LoVo (cell line): ENCODE measurements at regions not wholly inside any gene's neighbourhood (a gene's known extent, or its start where the extent isn't known, plus 50 kb on each side); places are given as distances from the start of the nearest gene placed in this dataset.

ENCODE experiments used
- DNase-seq: peaks from one replicate; pipeline ENCODE4 v3.0.0-alpha.2; 2016; ENCODE audit warnings: low spot score

DNA sequence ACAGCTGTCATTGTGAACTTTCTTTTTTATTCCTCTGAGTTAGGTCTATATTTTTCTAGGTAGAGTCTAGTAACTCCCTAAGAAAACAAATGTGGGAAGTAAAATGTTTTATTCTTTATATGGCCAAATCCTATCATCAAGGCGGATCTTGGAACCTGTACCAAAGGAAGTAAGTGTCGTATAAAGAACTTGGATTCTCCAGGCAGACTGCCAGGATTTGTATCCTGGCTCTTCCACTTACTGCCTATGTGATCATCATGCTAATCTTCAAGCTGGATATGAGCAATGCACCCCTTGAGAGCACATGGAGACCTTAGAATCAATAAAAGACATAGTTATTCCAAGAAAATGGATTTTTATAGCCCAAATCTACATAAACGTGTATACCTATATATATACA lies 286.5 kb downstream of the PCDH17 start:
- no peak for DNase-seq

GRCh38 chr13:57918913-57919312 lies 287.4 kb downstream of the PCDH17 start:
- DNase-seq, result no peak

- DNase-seq, result no peak
Measured at GRCh38 chr13:57925250-57925649, 293.7 kb downstream of the PCDH17 start.

DNA sequence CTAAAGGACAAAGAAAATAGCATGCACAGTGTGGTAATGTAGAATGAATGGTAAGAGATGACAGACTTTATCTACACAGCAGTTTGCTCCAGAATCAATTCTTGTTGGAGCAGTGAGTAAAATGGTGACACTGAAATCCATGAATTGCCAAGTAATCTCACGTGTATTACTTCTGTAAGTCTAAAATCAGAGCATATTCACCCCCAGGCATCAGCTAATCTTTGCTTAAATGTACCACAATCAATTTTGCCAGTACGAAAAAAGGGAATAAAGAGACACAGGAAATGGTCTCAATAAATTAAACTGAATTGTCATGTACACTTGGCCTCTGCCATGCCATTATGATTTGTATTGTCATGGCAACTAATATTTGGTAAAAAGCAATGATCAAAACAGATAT lies 294.2 kb downstream of the PCDH17 start:
- DNase-seq, result no peak

DNA sequence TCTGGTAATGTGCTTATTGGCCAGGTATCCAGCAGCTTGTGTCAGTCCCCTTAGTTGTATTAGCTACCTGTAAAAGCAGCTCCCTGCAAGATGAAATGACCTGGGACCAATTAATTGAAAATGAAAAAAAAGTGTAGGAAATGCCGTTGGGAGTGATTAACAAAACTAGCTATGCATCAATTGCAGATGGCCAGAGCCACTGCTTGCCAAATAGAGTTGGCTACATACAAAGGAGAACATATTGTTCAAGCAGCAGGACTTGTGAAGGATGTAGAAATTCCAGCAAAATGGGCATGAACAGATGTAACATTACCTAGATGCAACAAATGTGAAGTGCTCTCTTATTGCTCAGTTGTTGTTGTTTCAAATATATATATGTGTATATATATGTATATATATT lies 300.5 kb downstream of the PCDH17 start:
- no peak for DNase-seq

GRCh38 chr13:57933606-57934005 lies 302.1 kb downstream of the PCDH17 start:
- no peak for DNase-seq

DNA sequence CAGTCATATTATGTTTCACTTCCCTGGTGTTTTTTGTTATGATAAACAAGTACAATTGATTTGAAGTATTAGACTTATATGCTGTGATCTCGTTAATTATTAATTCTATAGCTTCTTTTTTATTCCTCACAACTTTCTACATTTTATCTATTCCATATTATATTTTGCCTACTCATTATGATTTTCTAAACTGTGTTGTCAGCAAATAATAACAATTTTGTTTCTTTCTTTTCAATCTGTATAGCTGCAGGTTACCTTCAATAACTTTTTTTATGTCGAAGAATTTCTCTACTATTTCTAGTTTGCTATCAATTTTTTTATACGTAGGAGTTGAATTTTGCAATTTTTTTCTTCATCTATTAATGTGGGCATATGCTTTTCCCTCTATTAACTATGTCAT lies 304.4 kb downstream of the PCDH17 start:
- DNase-seq, result no peak

DNA sequence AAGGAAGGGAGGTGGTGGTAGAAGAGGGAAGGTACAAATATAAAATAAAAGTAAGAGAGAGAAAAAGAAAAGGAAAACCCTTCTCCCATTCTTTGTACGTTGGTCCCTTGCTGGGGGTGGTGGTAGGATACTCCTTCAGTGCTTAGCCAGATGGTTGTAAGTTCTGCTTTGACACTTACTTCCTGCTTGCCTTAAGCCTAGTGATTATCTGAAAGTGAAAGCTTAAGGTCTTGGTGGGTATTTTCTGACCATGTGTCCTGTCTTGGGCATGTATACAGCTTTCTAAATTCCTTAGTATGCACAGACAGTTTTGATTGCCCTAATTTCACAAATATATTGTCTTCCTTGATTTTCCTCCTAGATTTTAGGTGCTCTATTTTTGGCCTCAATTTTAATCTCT lies 314.8 kb downstream of the PCDH17 start:
- no peak for DNase-seq

- no peak for DNase-seq
Measured at GRCh38 chr13:57948884-57949283, 317.3 kb downstream of the PCDH17 start.

- no peak for DNase-seq
Measured at GRCh38 chr13:57969951-57970350, 338.4 kb downstream of the PCDH17 start.

GRCh38 chr13:57970404-57970803 lies 338.9 kb downstream of the PCDH17 start:
- no peak for DNase-seq

DNA sequence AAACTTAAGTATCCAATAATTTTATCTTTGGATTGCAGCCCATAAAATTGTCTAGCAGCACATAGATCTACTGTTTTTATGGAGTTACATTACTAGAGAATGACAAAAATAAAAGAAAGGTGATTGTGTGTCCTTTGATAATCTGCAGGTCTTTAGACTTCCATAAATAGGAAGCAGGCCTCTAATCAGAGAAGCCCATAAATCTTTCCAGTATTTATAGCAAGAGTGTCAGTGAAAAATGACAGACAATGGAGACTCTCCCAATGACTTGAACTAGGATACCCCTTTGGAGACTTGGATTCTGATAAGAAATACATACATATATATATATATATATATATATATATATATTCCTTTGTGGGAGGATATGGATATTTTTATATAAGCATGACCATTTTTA lies 351.2 kb downstream of the PCDH17 start:
- no peak for DNase-seq

GRCh38 chr13:57988276-57988675 lies 356.7 kb downstream of the PCDH17 start:
- no peak for DNase-seq

- no peak for DNase-seq
Measured at GRCh38 chr13:57991041-57991440, 359.5 kb downstream of the PCDH17 start.

GRCh38 chr13:57992416-57992815 lies 360.9 kb downstream of the PCDH17 start:
- DNase-seq, result no peak

GRCh38 chr13:57996717-57997116 lies 365.2 kb downstream of the PCDH17 start:
- DNase-seq, result no peak

GRCh38 chr13:58004751-58005150 lies 373.2 kb downstream of the PCDH17 start:
- DNase-seq, result no peak

DNA sequence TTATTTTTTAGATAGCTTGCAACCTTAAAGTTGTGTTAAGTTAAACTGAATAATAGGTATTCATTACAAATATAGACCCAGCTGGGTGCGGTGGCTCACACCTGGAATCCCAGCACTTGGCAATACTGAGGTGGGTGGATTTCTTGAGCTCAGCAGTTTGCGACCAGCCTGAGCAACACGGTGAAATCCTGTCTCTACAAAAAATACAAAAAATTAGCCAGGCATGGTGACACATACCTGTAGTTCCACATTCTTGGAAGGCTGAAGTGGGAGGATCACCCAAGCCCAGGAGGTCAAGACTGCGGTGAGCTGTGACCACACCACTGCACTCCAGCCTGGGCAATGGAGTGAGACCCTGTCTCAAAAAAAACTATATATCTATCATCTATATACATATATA lies 386.5 kb downstream of the PCDH17 start:
- no peak for DNase-seq

- DNase-seq, result no peak
Measured at GRCh38 chr13:58018865-58019264, 387.3 kb downstream of the PCDH17 start.

DNA sequence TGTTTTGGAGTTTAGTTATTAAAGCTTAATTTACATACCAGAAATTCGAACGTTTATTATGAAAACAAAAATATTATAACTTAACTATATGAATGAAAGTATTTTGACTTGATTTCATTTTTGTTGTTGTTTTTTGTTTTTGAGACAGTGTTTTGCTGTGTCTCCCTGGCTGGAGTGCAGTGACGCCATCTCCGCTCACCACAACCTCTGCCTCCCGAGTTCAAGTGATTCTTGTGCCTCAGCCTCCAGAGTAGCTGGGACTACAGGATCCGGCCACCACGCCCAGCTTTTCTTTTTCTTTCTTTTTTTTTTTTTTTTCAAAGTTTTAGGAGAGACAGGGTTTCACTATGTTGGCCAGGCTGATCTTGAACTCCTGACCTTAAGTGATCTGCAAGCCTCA lies 392.6 kb downstream of the PCDH17 start:
- DNase-seq, result no peak

DNA sequence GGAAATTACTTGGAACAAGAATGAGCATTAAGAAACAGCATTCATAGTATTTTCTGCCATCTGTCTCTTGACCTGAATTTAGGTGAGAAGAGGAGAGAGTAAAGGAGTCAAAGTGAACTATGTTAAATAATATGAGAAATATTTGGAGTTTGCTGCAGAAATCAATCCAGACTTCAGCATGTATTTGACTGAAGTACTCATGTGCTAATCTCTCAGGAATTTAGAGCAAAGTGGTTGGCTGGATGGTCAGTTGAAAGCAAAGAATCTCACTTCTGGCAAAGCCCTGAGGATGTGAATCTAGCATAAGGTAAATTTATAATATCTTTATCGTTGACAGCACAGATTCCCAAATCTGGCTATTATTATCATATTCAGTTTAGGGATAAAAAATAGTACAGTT lies 394.3 kb downstream of the PCDH17 start:
- DNase-seq, result no peak

DNA sequence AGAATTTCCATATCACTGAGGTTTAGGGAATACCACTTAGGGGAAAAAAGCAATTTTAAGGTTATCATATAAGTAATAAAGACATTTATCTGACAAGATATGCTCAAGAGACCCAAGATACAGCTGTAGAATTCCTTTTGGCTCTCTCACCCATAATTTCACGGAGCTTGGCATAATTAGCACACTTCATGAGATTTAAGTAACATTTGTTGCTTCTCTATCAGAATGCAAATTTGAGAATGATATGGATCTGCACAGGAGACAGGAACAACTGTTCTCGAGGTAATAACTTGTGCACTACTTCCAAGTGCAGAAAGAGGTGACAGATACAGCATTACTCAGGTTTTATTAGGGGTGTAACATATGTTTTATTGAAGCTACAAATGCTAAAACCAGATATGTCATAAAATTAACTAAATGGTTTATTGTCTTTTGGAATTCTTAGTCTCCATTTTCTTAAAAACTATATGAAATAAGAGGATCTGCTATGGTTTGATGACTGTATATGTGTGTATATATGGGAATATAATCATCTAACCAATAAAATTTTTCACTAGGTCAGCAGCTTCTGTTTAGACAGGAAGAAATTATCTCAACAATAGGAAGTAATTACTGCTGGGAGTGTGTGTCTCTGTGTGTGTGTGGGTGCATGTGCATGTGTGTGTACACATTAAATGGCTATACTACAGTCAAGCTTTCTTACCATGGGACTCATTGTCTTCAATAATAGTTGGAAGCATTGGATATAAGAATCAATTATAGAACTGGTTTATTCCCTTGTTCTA lies 401.3 kb downstream of the PCDH17 start:
- no peak for DNase-seq

GRCh38 chr13:58043971-58044370 lies 412.4 kb downstream of the PCDH17 start:
- no peak for DNase-seq

- DNase-seq, result no peak
Measured at GRCh38 chr13:58048670-58049069, 417.1 kb downstream of the PCDH17 start.
